Right renal cortex interstitium (tissue), 3 donors: ENCODE measurements at regions not wholly inside any gene's neighbourhood (a gene's known extent, or its start where the extent isn't known, plus 50 kb on each side); places are given as distances from the start of the nearest gene placed in this dataset.
"Not testable (repeated sequence)": the region's sequence is repeated elsewhere in the genome, so short reads cannot be mapped to it uniquely, and the experiment has no call there.

ENCODE experiments used
- DNase-seq, 3 donors: peaks; one replicate each; pipeline ENCODE4 v3.0.0-alpha.2; 2013; ENCODE audit warnings: low read depth in 3 of 3, low spot score in 2 of 3

GRCh38 chr2:138298900-138299299, 202.7 kb upstream of the SPOPL start:
- DNase-seq = no peak

- DNase-seq = no peak
Measured at GRCh38 chr2:138306626-138307025, 194.9 kb upstream of the SPOPL start.

GRCh38 chr2:138307099-138307498, 194.5 kb upstream of the SPOPL start:
- DNase-seq = no peak

GRCh38 chr2:138309760-138310159, 191.8 kb upstream of the SPOPL start:
- DNase-seq = no peak

DNA sequence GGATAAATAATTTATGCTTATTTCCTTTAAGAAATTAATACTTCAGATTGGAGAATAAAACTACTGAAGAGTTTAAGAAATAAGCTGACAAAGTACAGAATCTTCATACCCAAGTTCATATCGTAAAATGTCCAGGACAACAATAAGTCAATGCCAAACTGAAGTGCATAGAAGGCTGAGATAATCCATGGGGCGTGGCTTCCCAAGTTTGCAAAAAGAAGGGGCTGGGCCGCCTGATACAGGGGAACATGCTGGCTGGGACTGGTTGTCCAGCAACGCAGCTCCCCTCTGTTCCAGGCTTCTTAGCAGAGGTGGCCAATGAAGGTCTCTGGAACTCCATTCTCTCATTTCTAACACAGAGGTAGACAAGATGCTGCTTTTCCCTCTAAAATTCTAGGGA, 189.5 kb upstream of the SPOPL start:
- no peak for DNase-seq

GRCh38 chr2:138315619-138316018, 186.0 kb upstream of the SPOPL start:
- not testable (repeated sequence) for DNase-seq

DNA sequence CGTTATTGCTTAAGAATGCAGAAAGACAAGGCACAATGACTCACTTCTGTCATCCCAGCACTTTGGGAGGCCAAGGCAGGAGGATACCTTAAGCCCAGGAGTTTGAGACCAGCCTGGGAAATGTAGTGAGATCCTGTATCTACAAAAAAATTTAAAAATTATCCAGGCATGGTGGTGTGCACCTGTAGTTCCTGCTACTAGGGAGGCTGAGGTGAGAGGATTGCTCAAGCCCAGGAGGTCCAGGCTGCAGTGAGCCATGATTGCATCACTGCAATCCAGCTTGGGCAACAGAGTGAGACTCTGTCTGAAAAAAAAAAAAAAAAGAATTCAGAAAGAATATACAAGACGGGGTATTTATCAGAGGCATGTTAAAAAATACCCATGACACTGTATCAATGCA, 182.0 kb upstream of the SPOPL start:
- DNase-seq = no peak

- no peak for DNase-seq
Measured at GRCh38 chr2:138321458-138321857, 180.1 kb upstream of the SPOPL start.

DNA sequence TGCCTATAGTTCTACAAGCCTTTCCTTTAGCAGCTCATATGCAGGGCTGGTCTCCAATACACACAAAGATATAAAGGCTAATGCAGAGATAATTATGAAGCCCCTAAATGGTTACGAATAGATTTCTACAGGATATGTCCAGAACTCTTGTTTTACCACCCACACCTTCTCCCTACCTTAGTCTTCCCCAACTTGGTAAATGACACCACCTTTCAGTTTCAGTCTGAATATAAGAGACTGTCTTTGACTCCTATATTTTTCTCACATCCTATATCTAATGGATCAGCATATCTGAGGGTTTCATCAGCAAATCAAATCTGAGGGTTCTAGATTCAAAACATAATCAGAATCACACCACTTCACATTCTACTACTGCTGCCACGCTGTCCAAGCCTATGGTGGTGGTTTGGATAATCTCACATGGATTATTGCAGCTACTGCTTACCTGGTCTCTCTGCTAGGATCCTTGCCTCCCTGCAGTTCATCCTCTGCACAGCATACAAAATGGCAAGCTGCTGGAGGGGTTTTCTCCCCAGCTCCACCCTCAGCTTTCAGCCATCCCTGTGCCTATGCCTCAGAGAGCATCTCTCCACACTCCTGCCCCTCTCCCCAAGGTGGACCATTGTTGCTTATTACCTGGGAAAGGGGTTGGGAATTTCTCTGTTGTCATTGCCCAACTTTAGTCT, 178.0 kb upstream of the SPOPL start:
- no peak for DNase-seq

GRCh38 chr2:138324068-138324771, 177.3 kb upstream of the SPOPL start:
- DNase-seq = no peak

DNA sequence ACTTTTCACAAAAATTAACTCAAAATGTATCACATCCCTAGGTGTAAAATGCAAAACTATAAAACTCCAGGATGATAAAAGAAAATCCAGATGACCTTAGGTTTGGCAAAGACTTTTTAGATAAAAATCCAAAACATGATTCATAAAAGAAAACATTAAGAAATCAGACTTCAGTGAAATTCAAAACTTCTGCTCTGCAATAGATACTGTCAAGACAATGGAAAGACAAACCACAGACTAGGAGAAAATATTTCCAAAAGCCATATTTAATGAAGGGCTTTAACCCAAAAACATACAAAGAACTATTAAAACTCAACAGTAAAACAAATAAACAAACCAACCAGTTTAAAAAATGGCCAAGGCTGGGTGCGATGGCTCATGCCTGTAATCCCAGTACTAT, 173.6 kb upstream of the SPOPL start:
- no peak for DNase-seq

GRCh38 chr2:138329162-138329561, 172.4 kb upstream of the SPOPL start:
- no peak for DNase-seq

GRCh38 chr2:138329591-138329990, 172.0 kb upstream of the SPOPL start:
- no peak for DNase-seq

GRCh38 chr2:138333121-138333520, 168.4 kb upstream of the SPOPL start:
- DNase-seq = no peak

- DNase-seq = no peak
Measured at GRCh38 chr2:138333677-138334076, 167.9 kb upstream of the SPOPL start.

- DNase-seq = no peak
Measured at GRCh38 chr2:138334323-138334722, 167.2 kb upstream of the SPOPL start.

GRCh38 chr2:138335036-138335435, 166.5 kb upstream of the SPOPL start:
- no peak for DNase-seq

GRCh38 chr2:138336146-138336545, 165.4 kb upstream of the SPOPL start:
- no peak for DNase-seq

DNA sequence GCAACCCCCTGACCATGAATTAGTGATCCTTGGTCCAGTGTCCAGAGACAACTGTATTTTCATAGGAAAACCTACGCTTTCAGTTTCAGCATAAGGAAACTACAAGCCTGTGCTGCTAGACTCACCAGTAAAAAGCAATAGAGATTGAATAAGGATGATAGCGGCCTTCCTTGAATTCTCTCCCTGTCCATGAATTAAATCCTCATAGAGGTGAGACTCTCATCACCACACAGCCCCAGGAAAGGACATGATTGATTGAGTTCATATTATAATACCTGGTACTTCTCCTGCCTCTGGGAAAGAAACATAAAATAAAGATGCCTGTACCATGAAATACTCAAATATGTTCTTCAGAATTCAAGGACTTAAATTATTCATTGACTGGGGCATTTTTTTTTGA, 146.3 kb upstream of the SPOPL start:
- no peak for DNase-seq

- DNase-seq = no peak
Measured at GRCh38 chr2:138356178-138356577, 145.4 kb upstream of the SPOPL start.

GRCh38 chr2:138359532-138359931, 142.0 kb upstream of the SPOPL start:
- no peak for DNase-seq

- no peak for DNase-seq
Measured at GRCh38 chr2:138364554-138365162, 136.9 kb upstream of the SPOPL start.
